Panc1 (cell line): ENCODE measurements at regions not wholly inside any gene's neighbourhood (a gene's known extent, or its start where the extent isn't known, plus 50 kb on each side); places are given as distances from the start of the nearest gene placed in this dataset.

Experiments used
- POLR2AphosphoS5 ChIP-seq: IDR thresholded peaks from 2 replicates; pipeline ENCODE4 v1.6.1; 2012; ENCODE audit warnings: mild to moderate bottlenecking, low read depth, low read length, moderate library complexity
- TF ChIP-seq, protein P1 (sequence below): fragments of 450-650 bp; IDR thresholded peaks from 2 replicates; pipeline ENCODE4 v1.5.1; 2017; ENCODE audit warnings: mild to moderate bottlenecking
- TF ChIP-seq, protein P2 (sequence below), 2 experiments: IDR thresholded peaks; 2 replicates each; pipeline ENCODE4 v1.6.1; 2011 to 2012; ENCODE audit warnings: low read depth in 2 of 2, control low read depth in 1 of 2, low read length in 1 of 2, mild to moderate bottlenecking in 1 of 2, moderate library complexity in 1 of 2; ENCODE audit not compliant: insufficient read depth in 1 of 2

DNA sequence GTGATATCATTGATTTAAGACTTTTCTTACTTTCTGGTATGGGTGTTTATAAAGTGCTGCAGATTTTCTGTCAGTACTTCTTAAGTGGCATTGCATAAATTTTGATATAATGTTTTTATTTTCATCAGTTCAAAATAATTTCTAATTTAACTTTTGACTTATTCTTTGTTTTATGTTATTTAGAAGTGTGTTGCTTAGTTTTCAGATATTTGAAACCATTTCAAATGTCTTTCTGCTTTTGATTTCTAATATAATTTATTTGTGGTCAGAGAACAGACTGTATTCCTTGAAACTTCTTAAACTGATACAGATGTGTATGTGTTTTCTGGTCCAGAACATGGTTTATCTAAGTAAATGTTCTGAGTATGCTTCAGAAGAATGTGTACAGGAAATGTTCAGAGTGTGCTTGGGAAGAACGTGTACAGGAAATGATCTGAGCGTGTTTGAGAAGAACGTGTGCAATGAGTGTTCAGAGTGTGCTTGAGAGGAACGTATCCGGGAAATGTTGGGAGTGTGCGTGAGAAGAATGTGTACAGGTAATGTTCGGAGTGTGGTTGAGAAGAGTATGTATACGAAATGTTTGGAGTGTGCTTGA is 265.7 kb upstream of the HS6ST1 start:
- TF ChIP-seq, protein P1, sequence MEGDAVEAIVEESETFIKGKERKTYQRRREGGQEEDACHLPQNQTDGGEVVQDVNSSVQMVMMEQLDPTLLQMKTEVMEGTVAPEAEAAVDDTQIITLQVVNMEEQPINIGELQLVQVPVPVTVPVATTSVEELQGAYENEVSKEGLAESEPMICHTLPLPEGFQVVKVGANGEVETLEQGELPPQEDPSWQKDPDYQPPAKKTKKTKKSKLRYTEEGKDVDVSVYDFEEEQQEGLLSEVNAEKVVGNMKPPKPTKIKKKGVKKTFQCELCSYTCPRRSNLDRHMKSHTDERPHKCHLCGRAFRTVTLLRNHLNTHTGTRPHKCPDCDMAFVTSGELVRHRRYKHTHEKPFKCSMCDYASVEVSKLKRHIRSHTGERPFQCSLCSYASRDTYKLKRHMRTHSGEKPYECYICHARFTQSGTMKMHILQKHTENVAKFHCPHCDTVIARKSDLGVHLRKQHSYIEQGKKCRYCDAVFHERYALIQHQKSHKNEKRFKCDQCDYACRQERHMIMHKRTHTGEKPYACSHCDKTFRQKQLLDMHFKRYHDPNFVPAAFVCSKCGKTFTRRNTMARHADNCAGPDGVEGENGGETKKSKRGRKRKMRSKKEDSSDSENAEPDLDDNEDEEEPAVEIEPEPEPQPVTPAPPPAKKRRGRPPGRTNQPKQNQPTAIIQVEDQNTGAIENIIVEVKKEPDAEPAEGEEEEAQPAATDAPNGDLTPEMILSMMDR: no peak
- TF ChIP-seq POLR2AphosphoS5: no peak
- TF ChIP-seq, protein P2, sequence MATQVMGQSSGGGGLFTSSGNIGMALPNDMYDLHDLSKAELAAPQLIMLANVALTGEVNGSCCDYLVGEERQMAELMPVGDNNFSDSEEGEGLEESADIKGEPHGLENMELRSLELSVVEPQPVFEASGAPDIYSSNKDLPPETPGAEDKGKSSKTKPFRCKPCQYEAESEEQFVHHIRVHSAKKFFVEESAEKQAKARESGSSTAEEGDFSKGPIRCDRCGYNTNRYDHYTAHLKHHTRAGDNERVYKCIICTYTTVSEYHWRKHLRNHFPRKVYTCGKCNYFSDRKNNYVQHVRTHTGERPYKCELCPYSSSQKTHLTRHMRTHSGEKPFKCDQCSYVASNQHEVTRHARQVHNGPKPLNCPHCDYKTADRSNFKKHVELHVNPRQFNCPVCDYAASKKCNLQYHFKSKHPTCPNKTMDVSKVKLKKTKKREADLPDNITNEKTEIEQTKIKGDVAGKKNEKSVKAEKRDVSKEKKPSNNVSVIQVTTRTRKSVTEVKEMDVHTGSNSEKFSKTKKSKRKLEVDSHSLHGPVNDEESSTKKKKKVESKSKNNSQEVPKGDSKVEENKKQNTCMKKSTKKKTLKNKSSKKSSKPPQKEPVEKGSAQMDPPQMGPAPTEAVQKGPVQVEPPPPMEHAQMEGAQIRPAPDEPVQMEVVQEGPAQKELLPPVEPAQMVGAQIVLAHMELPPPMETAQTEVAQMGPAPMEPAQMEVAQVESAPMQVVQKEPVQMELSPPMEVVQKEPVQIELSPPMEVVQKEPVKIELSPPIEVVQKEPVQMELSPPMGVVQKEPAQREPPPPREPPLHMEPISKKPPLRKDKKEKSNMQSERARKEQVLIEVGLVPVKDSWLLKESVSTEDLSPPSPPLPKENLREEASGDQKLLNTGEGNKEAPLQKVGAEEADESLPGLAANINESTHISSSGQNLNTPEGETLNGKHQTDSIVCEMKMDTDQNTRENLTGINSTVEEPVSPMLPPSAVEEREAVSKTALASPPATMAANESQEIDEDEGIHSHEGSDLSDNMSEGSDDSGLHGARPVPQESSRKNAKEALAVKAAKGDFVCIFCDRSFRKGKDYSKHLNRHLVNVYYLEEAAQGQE (IDR thresholded peaks at IDR 0.05; ENCODE audit: insufficient read depth in 1 of 2, low read depth in 2 of 2, low read length in 1 of 2): no peak
